ENCODE measurements at regions not wholly inside any gene's neighbourhood (a gene's known extent, or its start where the extent isn't known, plus 50 kb on each side); places are given as distances from the start of the nearest gene placed in this dataset.

DNA sequence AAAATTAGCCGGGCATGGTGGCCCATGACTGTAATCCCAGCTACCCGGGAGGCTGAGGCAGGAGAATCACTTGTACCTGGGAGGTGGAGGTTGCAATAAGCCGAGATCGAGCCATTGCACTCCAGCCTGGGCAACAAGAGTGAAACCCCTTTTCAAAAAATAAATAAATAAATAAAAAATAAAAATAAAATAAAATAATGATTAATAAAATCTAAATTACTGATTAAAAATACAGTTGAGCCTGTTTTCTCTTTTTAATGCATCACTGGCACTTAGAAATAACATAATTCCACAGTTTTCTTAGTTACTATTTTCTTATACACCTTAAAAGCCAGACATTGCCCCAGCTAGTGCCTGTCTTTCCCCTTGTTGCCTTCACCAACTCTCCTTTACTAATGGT, 922.8 kb upstream of the GJE1 start:
- TF ChIP-seq POLR2A (IDR thresholded peaks at IDR 0.05) = no peak
- TF ChIP-seq, protein P1, sequence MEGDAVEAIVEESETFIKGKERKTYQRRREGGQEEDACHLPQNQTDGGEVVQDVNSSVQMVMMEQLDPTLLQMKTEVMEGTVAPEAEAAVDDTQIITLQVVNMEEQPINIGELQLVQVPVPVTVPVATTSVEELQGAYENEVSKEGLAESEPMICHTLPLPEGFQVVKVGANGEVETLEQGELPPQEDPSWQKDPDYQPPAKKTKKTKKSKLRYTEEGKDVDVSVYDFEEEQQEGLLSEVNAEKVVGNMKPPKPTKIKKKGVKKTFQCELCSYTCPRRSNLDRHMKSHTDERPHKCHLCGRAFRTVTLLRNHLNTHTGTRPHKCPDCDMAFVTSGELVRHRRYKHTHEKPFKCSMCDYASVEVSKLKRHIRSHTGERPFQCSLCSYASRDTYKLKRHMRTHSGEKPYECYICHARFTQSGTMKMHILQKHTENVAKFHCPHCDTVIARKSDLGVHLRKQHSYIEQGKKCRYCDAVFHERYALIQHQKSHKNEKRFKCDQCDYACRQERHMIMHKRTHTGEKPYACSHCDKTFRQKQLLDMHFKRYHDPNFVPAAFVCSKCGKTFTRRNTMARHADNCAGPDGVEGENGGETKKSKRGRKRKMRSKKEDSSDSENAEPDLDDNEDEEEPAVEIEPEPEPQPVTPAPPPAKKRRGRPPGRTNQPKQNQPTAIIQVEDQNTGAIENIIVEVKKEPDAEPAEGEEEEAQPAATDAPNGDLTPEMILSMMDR (IDR thresholded peaks at IDR 0.05) = no peak
